ENCODE measurements at regions not wholly inside any gene's neighbourhood (a gene's known extent, or its start where the extent isn't known, plus 50 kb on each side); places are given as distances from the start of the nearest gene placed in this dataset.

GRCh38 chr2:241980193-241980592, 110.7 kb downstream of the RTP5 start:
- Histone ChIP-seq H3K4me1 (no peaks in the 10 kb centered on the region), H3K27ac (no peak overlapping the region), H3K27me3 (no peaks in the 10 kb centered on the region), H3K36me3 (no peaks in the 10 kb centered on the region), H3K4me3 (no peak overlapping the region), H3K9me3 (no peaks in the 10 kb centered on the region)
- ATAC-seq = no peak
- intact Hi-C loops (cut with DNase I) = no loop called here
- no peak for DNase-seq
- TF ChIP-seq, protein P1, sequence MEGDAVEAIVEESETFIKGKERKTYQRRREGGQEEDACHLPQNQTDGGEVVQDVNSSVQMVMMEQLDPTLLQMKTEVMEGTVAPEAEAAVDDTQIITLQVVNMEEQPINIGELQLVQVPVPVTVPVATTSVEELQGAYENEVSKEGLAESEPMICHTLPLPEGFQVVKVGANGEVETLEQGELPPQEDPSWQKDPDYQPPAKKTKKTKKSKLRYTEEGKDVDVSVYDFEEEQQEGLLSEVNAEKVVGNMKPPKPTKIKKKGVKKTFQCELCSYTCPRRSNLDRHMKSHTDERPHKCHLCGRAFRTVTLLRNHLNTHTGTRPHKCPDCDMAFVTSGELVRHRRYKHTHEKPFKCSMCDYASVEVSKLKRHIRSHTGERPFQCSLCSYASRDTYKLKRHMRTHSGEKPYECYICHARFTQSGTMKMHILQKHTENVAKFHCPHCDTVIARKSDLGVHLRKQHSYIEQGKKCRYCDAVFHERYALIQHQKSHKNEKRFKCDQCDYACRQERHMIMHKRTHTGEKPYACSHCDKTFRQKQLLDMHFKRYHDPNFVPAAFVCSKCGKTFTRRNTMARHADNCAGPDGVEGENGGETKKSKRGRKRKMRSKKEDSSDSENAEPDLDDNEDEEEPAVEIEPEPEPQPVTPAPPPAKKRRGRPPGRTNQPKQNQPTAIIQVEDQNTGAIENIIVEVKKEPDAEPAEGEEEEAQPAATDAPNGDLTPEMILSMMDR (IDR thresholded peaks at IDR 0.05) = no peak

DNA sequence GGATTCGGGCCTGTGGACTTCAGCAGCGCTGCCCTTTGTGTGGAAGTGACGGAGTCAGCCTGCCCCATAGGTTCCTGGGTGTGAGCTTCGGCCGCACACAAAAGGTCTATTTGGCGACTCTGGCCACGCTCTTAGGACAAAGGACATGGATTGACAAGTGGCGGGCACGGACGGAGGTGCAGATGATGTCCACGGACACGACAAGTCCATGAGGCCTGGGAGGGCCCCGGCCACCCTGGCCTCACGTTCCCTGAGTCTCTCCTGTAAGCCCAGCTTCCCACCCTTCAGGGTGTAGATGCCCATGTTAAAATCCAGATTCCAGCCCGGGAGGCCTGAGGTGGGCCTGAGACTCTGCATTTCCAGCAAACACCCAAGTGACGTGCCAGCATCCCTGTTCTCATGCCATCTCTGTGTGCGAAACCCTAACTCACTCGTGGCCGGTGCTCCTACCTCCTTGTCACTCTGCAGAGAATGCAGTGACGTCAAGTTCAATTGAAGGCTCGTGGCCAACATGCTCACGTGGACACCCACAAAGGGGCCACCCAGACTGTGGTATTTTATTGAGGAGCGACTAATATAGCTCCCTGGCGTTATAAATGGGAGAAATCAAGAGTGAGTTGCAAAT, 111.7 kb downstream of the RTP5 start:
- Histone ChIP-seq H3K27me3 (no peaks in the 10 kb centered on the region), H3K9me3 (no peaks in the 10 kb centered on the region), H3K4me3 (no peak overlapping the region), H3K27ac (no peak overlapping the region), H3K4me1 (no peaks in the 10 kb centered on the region), H3K36me3 (no peaks in the 10 kb centered on the region)
- ATAC-seq = no peak
- no peak for DNase-seq
- TF ChIP-seq, protein P1 (IDR thresholded peaks at IDR 0.05) = no peak
- intact Hi-C loops (cut with DNase I) = no loop called here

DNA sequence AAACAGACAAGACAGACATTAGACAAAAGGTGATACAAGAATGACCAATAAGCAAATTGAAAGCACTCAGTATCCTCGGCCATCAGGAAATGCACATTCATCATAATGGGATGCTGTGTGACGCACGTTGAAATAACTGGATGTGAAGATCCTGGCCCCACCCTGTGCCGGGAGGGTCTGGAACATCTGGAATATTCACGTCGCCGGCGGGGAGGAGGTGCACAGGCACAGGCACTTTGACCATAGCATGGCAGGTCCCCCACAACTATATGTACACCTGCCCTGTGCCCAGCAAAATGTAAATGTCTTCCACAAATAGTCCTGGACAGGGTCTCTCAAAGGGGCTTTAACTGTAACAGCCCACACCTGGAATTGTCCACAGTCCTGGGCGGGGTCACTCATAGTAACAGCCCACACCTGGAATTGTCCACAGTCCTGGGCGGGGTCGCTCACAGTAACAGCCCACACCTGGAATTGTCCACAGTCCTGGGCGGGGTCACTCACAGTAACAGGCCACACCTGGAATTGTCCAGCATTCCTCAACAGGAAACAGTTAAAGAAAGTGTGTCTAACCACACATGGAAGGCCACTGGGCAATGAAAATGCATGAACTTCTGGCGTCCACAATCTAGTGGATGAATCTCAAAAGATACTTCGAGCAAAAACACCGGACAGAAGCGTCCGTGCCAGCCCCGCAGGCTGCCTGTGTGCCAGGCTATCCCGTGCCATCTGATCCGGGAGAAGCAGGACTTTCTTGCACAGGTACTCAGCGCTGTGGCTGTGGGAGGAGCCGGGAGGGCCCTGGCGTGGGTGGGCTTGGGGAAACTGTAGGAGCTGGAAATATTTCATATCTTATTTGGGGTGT, 113.4 kb downstream of the RTP5 start:
- ATAC-seq = no peak
- Histone ChIP-seq H3K36me3 (no peaks in the 10 kb centered on the region), H3K9me3 (no peaks in the 10 kb centered on the region), H3K27ac (no peak overlapping the region), H3K27me3 (no peaks in the 10 kb centered on the region), H3K4me3 (no peak overlapping the region), H3K4me1 (no peaks in the 10 kb centered on the region)
- TF ChIP-seq, protein P1 (IDR thresholded peaks at IDR 0.05) = no peak
- DNase-seq = no peak
- intact Hi-C loops (cut with DNase I) = no loop called here

GRCh38 chr2:241983571-241984270, 114.2 kb downstream of the RTP5 start:
- intact Hi-C loops (cut with DNase I) = no loop called here
- H3K4me3 ChIP-seq = no peak overlapping the region
- DNase-seq = no peak
- H3K4me1 ChIP-seq = no peaks in the 10 kb centered on the region
- no peak overlapping the region for H3K27ac ChIP-seq
- TF ChIP-seq, protein P1 (IDR thresholded peaks at IDR 0.05) = no peak
- no peak for ATAC-seq
- no peaks in the 10 kb centered on the region for H3K27me3 ChIP-seq
- H3K9me3 ChIP-seq = no peaks in the 10 kb centered on the region
- no peaks in the 10 kb centered on the region for H3K36me3 ChIP-seq

DNA sequence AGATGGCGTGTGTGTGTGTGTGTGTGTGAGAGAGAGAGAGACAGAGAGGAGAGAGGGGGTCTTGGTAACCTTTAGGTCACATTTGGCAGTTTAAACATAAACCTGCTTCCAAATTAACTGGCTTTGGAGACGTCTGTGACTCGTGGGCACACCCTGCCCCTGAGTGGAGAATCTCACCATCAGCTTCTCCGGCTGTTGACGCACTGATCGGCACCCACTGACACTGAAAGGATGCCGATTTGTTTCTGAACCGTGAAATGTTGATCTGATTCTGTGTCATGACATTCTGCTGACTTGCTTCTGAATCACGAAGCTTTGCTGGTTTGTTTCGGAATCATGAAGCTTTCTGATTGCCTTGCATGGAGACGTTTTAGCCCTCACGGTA, 114.7 kb downstream of the RTP5 start:
- intact Hi-C loops (cut with DNase I) = no loop called here
- H3K9me3 ChIP-seq = no peaks in the 10 kb centered on the region
- no peaks in the 10 kb centered on the region for H3K36me3 ChIP-seq
- no peak overlapping the region for H3K4me3 ChIP-seq
- ATAC-seq (no peak), DNase-seq (no peak)
- TF ChIP-seq, protein P1 (IDR thresholded peaks at IDR 0.05) = no peak
- H3K27me3 ChIP-seq = no peaks in the 10 kb centered on the region
- no peaks in the 10 kb centered on the region for H3K4me1 ChIP-seq
- no peak overlapping the region for H3K27ac ChIP-seq
